Right lung (tissue), 2 donors: ENCODE measurements at regions not wholly inside any gene's neighbourhood (a gene's known extent, or its start where the extent isn't known, plus 50 kb on each side); places are given as distances from the start of the nearest gene placed in this dataset.
"Not testable (repeated sequence)": the region's sequence is repeated elsewhere in the genome, so short reads cannot be mapped to it uniquely, and the experiment has no call there.

Source experiments
- DNase-seq, 2 donors: peaks; one replicate each; pipeline ENCODE4 v3.0.0-alpha.2; 2013

DNA sequence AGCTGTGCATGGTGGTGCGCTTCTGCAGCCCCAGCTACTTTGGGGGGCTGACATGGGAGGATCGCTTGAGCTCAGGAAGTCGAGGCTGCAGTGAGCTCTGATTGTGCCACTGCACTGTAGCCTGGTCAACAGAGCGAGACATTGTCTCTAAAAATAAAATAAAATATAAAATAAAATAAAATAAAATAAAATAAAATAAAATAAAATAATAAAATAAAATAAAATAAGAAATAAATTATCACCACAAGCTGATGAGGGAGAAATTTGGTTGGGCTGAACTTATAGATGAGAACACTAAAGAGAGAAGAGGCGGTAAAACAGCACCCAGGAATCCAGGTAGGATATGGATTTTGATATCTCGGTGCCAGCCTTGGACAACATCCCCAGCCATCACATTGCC lies 933.7 kb downstream of the NLGN4X start:
- DNase-seq = no peak

- no peak for DNase-seq
These were observed 938.0 kb downstream of the NLGN4X start for GRCh38 chrX:5290635-5291034.

DNA sequence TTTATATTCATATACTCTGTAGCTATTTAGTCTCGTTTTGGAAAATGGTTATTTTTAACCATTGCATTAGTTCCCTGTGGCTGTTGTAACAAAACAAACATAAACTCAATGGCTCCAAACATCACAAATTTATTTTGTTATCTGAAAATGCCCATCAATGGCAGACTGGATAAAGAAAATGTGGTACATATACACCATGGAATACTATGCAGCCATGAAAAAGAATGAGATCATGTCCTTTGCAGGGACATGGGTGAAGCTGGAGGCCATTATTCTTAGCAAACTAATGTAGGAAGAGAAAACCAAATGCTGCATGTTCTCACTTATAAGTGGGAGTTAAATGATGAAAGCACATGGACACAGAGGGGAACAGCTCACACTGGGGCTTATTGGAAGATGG lies 938.7 kb downstream of the NLGN4X start:
- not testable (repeated sequence) for DNase-seq

- DNase-seq = no peak
These were observed 949.8 kb downstream of the NLGN4X start for GRCh38 chrX:5278908-5279307.

- no peak for DNase-seq
These were observed 963.3 kb downstream of the NLGN4X start for GRCh38 chrX:5265324-5265850.

GRCh38 chrX:5250106-5250505 lies 978.6 kb downstream of the NLGN4X start:
- DNase-seq = no peak

DNA sequence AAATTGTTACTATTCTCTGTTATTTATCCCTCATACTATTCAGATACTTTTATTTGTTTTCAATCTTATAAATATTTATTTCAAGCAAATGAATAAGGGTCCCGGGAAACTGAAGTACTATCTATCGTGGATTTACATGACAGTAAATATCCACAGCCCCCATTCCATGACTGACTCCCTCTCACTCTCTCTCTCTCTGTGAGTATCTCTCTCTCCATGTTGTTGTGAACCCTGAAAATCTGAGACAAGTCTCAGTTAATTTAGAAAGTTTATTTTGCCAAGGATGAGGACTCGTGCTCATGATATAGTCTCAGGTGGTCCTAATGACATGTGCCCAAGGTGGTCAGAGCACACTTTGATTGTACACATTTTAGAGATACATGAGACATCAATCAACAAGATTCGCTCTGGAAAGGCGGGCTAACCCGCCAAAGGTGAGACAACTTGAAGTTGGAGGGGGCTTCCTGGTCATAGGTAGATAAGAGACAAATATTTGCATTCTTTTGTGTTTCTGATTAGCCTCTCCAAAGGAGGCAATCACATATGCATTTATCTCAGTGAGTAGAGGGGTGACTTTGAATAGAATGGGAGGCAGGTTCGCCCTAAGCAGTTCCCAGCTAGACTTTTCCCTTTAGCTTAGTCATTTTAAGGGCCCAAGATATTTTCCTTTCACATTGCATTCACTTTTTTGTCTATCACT lies 986.4 kb downstream of the NLGN4X start:
- DNase-seq = no peak

DNA sequence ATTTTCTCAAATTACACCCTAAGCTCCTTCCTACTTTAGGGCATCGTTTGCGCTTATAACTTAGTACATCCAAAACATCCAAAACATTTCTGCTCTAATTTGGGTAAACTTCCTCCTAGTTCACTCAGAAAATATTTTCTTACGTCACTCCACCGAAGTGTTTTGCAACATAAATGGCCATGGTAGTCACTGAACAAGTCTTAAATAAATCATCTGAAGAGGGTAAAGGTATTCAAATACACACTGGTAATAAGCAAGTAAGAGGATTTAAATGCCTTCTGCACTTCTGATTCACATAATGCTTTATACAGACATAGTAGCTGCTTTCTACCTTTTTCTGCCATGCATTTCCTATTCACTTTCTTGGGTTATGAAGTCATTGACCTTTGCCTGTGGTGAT lies 991.9 kb downstream of the NLGN4X start:
- peak in 1 of 2 donors; percentile 0 for DNase-seq

DNA sequence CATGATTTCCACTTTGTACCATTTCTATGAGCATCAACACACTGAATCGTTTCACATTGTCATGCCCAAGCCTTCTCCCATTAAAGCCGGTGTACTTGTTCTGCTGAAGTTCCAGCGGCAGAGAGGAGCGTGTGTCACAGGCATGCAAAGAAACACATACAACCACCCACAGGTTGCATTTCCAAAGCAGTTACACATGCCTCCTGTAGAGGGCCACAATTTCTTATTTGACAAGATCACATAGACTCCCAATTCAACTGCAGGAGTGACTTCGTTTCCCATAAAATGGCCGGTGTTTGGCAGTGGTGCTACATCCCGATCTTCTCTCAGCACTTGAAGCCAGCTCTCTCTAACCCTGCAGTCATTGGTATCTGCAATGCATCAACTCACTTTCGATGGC lies 992.6 kb downstream of the NLGN4X start:
- no peak for DNase-seq

GRCh38 chrX:5233830-5234229 lies 994.8 kb downstream of the NLGN4X start:
- no peak for DNase-seq

GRCh38 chrX:5220421-5220820 lies 1008.2 kb downstream of the NLGN4X start:
- no peak for DNase-seq

- DNase-seq = no peak
These were observed 1033.9 kb downstream of the NLGN4X start for GRCh38 chrX:5194806-5195205.

DNA sequence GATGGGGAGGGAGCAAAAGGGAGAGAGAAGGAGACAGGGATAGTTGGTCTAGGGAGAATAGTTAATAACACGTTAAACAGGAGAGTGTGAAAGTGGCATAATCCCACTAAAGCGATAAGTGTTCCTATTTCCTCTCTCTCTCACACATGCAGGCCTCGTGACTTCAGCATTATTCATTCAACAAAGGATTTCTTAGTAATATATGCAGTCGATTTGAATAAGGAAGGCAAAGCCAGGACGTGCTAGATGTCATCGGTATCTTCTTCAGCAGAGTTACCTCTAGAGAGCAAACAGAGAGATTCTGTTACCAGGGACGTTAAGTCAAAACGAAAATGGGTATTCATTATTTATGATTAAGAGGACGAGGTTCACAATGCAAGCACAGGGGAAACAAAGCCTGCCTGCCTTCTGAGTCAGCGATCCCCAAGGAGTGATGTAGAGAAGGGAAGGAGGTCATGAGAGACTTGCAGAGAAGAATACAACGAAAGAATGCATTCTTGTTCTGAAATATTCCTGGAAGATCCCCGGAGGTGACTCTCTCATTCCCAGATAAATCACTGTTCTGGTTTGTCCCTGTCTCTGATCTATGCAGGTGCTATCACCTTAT lies 1048.4 kb downstream of the NLGN4X start:
- no peak for DNase-seq

DNA sequence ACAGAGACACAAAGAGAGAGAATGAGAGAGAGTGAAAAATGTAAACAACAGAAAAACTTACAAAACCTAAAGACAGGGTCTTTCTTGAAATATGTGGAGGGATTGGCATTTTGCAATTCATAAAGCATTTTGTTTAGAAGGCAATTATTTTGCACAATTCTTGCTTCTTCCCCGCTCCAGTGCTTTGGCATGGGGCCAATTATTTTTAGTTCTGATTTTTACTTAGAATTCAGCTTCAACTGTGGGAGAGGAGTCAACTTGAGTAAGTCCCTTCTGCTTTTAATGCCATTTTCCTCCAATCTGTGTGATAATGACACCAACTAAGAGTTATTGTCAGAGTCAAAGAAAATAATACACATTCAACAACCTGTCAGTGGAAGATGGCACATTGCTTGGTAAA lies 1051.9 kb downstream of the NLGN4X start:
- DNase-seq = no peak

GRCh38 chrX:5163663-5164062 lies 1065.0 kb downstream of the NLGN4X start:
- DNase-seq = no peak

DNA sequence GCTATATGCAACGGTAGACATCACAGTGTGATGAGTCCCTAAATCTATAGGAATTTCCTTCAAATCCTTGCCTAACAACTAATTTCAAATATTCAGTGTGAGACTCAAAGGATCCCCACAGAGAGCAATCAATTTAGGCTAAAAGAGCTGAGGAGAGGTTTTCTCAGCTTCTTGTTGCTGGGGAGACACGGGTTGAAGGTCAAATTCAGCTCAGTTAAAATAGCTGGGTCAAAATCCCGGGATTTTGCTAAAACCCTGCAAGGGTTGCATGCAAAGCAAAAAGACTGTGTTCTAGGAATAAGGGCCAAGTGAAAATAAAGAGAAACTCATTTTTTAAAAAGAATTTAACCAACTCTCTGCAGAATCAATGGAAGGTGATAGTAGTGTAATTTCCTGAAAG lies 1073.4 kb downstream of the NLGN4X start:
- DNase-seq = no peak

GRCh38 chrX:5145957-5146356 lies 1082.7 kb downstream of the NLGN4X start:
- DNase-seq = no peak

DNA sequence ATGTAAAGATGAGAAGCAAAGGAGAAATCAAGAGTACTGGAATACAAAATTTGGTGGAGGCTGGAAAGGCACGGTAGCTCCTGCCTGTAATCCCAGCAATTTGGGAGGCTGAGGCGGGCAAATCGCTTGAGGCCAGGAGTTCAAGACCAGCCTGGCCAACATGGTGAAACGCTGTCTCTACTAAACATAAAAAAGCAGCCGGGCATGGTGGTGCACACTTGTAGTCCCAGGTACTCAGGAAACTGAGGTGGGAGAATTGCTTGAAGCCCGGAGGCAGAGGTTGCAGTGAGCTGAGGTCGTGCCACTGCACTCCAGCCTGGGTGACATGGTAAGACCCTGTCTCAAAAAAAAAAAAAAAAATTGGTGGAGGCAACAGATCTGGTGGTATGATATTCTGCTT lies 1086.0 kb downstream of the NLGN4X start:
- DNase-seq = no peak

DNA sequence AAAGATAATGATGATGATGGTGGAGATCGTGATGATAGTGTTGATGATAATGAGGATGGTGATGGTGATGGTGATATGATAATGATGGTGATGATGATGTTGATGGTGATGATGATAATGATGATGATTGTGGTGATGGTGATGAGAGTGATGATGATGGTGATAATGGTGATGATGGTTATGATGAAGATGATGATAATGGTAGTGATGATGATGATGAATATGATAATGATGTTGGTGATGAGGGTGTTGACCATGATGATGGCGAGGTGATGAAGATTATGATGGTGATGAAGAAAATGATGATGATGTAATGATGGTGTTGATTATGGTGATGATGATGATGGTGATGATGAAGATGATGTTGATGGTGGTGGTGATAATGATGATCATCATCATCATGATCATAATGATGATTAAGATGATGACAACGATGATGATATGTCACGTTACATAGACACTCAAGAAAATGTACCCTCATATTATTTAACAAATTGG lies 1106.4 kb downstream of the NLGN4X start:
- DNase-seq = no peak

- DNase-seq = no peak
These were observed 1110.9 kb downstream of the NLGN4X start for GRCh38 chrX:5117816-5118215.

DNA sequence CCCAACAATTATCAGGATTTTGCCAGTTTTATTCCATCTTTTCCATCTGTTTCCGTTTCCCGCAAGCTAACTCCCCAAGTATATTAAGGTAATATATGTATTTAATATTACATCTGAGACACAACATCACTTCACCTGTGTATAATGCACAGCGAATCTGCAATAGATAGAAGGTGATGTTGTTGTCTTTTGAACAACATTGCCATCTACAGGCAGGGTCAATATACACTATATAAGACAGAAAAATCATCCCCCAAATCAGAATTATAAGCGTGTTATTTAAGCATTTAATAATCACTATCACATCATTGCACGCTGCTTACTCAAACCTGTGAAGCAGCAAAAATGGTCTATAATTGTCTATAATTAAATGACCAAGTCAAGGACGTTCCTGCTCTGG lies 1115.5 kb downstream of the NLGN4X start:
- no peak for DNase-seq

- DNase-seq = no peak
These were observed 1128.7 kb downstream of the NLGN4X start for GRCh38 chrX:5100004-5100403.

GRCh38 chrX:5086388-5086787 lies 1142.3 kb downstream of the NLGN4X start:
- no peak for DNase-seq

DNA sequence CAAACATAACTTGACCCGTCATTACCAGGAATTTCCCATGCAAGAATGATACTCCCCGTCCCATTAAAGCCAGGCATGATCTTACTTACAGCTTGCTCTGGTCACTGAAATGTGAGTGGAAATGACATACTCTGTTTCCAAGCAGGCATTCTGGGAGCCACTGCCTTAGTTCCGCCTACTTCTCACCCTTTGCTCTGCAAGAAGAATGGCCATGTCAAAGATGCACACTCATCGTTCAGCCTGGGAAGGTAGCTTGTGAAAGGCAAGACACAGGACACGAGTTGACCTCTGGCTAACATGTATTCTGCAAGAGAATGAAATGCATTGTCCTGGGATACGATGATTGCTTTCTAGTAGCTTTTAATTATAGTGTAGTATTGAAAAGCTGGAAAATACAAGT lies 1144.4 kb downstream of the NLGN4X start:
- no peak for DNase-seq
